CD8-positive, alpha-beta memory T cell (primary cell): ENCODE measurements at regions not wholly inside any gene's neighbourhood (a gene's known extent, or its start where the extent isn't known, plus 50 kb on each side); places are given as distances from the start of the nearest gene placed in this dataset.

Source experiments
- CTCF ChIA-PET: fragments of 350-600 bp; sonication (Branson Sonifier 250); formaldehyde crosslinking; loops from one replicate; lab custom pipeline; 2021; ENCODE audit warnings: antibody characterized with exemption; lab: Charles Lee
- POLR2A ChIA-PET: fragments of 350-600 bp; sonication (Branson Sonifier 250); formaldehyde crosslinking; loops from one replicate; lab custom pipeline; 2021; ENCODE audit warnings: antibody characterized with exemption; lab: Charles Lee
- DNase-seq, 5 donors: peaks; one replicate each; pipeline versions ENCODE4 v3.0.0 to v3.0.0-alpha.2; 2020 to 2022; ENCODE audit warnings: mixed read lengths in 1 of 5
- H3K27ac ChIP-seq: one replicate; pipeline ENCODE4 v1.7.0; 2013; ENCODE audit warnings: low read depth, mild to moderate bottlenecking, low read length, moderate library complexity
- H3K27me3 ChIP-seq: 2 replicates; pipeline ENCODE4 v1.7.0; 2013; ENCODE audit warnings: low read length, mild to moderate bottlenecking; ENCODE audit not compliant: insufficient read depth, poor library complexity, severe bottlenecking
- H3K36me3 ChIP-seq: 2 replicates; pipeline ENCODE4 v1.7.0; 2013; ENCODE audit warnings: mild to moderate bottlenecking, low read length, moderate library complexity; ENCODE audit not compliant: insufficient read depth
- H3K4me1 ChIP-seq: 2 replicates; pipeline ENCODE4 v1.7.0; 2013; ENCODE audit warnings: mild to moderate bottlenecking, low read length, moderate library complexity; ENCODE audit not compliant: insufficient read depth
- H3K4me3 ChIP-seq: 2 replicates; pipeline ENCODE4 v1.7.0; 2013; ENCODE audit warnings: mild to moderate bottlenecking, low read length
- H3K9me3 ChIP-seq: 2 replicates; pipeline ENCODE4 v1.7.0; 2013; ENCODE audit warnings: mild to moderate bottlenecking, low read length
- H3K27ac Mint-ChIP-seq, 8 donors: one replicate each; pipeline ENCODE4 v1.8.0; 2020 to 2021; ENCODE audit warnings: mixed read lengths in 8 of 8, mild to moderate bottlenecking in 6 of 8, inconsistent platforms in 3 of 8, moderate library complexity in 3 of 8
- H3K27me3 Mint-ChIP-seq, 2 donors: one replicate each; pipeline ENCODE4 v1.8.0; 2020 to 2021; ENCODE audit warnings: mixed read lengths in 2 of 2, mild to moderate bottlenecking in 1 of 2, moderate library complexity in 1 of 2
- H3K36me3 Mint-ChIP-seq, 3 donors: one replicate each; pipeline ENCODE4 v1.8.0; 2020 to 2021; ENCODE audit warnings: mixed read lengths in 3 of 3, inconsistent platforms in 1 of 3, mild to moderate bottlenecking in 1 of 3
- H3K4me1 Mint-ChIP-seq, 3 donors: one replicate each; pipeline ENCODE4 v1.8.0; 2020 to 2021; ENCODE audit warnings: mixed read lengths in 3 of 3, inconsistent platforms in 1 of 3, mild to moderate bottlenecking in 1 of 3
- H3K4me3 Mint-ChIP-seq, 7 donors: one replicate each; pipeline ENCODE4 v1.8.0; 2020 to 2021; ENCODE audit warnings: mixed read lengths in 7 of 7, mild to moderate bottlenecking in 6 of 7, moderate library complexity in 4 of 7, inconsistent platforms in 2 of 7
- H3K9me3 Mint-ChIP-seq, 5 donors: one replicate each; pipeline ENCODE4 v1.8.0; 2020 to 2022; ENCODE audit warnings: mixed read lengths in 5 of 5, mild to moderate bottlenecking in 3 of 5, moderate library complexity in 2 of 5, inconsistent platforms in 1 of 5

GRCh38 chr14:44163946-44164345, 343.1 kb downstream of the FSCB start:
- Mint-ChIP-seq H3K36me3 (no peaks in the 10 kb centered on the region), H3K9me3 (peaks cover 0 to 27% (median 0%) of the 10 kb centered on the region in 5 donors), H3K27ac (no peak overlapping the region), H3K27me3 (no peaks in the 10 kb centered on the region), H3K4me1 (no peaks in the 10 kb centered on the region), H3K4me3 (no peak overlapping the region)
- ChIA-PET POLR2A (no interaction called here), CTCF (no interaction called here)
- DNase-seq, result no peak
- Histone ChIP-seq H3K27me3 (no peaks in the 10 kb centered on the region), H3K4me3 (no peak overlapping the region), H3K36me3 (no peaks in the 10 kb centered on the region), H3K4me1 (no peaks in the 10 kb centered on the region), H3K9me3 (no peaks in the 10 kb centered on the region), H3K27ac (no peak overlapping the region)

GRCh38 chr14:44162197-44162596, 344.9 kb downstream of the FSCB start:
- peaks cover 0 to 22% (median 5%) of the 10 kb centered on the region in 5 donors for H3K9me3 Mint-ChIP-seq
- DNase-seq, result no peak
- H3K27ac Mint-ChIP-seq, result no peak overlapping the region
- Histone ChIP-seq H3K27me3 (no peaks in the 10 kb centered on the region), H3K36me3 (no peaks in the 10 kb centered on the region), H3K27ac (no peak overlapping the region), H3K9me3 (no peaks in the 10 kb centered on the region), H3K4me1 (no peaks in the 10 kb centered on the region), H3K4me3 (no peak overlapping the region)
- ChIA-PET POLR2A (no interaction called here), CTCF (no interaction called here)
- H3K4me3 Mint-ChIP-seq, result no peak overlapping the region
- no peaks in the 10 kb centered on the region for H3K36me3 Mint-ChIP-seq
- H3K27me3 Mint-ChIP-seq, result no peaks in the 10 kb centered on the region
- no peaks in the 10 kb centered on the region for H3K4me1 Mint-ChIP-seq

GRCh38 chr14:44154874-44155273, 352.2 kb downstream of the FSCB start:
- ChIA-PET CTCF (no interaction called here), POLR2A (no interaction called here)
- H3K36me3 Mint-ChIP-seq, result no peaks in the 10 kb centered on the region

GRCh38 chr14:44154446-44154845, 352.6 kb downstream of the FSCB start:
- Mint-ChIP-seq H3K4me3 (no peak overlapping the region), H3K36me3 (no peaks in the 10 kb centered on the region), H3K27ac (no peak overlapping the region), H3K4me1 (no peaks in the 10 kb centered on the region), H3K9me3 (peaks cover 0 to 26% (median 16%) of the 10 kb centered on the region in 5 donors), H3K27me3 (no peaks in the 10 kb centered on the region)
- Histone ChIP-seq H3K4me3 (no peak overlapping the region), H3K9me3 (no peaks in the 10 kb centered on the region), H3K36me3 (no peaks in the 10 kb centered on the region), H3K27me3 (no peaks in the 10 kb centered on the region), H3K27ac (no peak overlapping the region), H3K4me1 (no peaks in the 10 kb centered on the region)
- no peak for DNase-seq
- CTCF ChIA-PET, result no interaction called here
- POLR2A ChIA-PET, result no interaction called here

More at GRCh38 chr14:44154874-44155273, 352.2 kb downstream of the FSCB start:
- H3K9me3 Mint-ChIP-seq, result peaks cover 0 to 26% (median 16%) of the 10 kb centered on the region in 5 donors
- Histone ChIP-seq H3K36me3 (no peaks in the 10 kb centered on the region), H3K4me1 (no peaks in the 10 kb centered on the region), H3K9me3 (no peaks in the 10 kb centered on the region), H3K27me3 (no peaks in the 10 kb centered on the region), H3K4me3 (no peak overlapping the region), H3K27ac (no peak overlapping the region)
- H3K27me3 Mint-ChIP-seq, result no peaks in the 10 kb centered on the region
- H3K4me3 Mint-ChIP-seq, result no peak overlapping the region
- H3K27ac Mint-ChIP-seq, result peak overlapping the region in 1 of 8 donors; percentile 12
- no peak for DNase-seq
- no peaks in the 10 kb centered on the region for H3K4me1 Mint-ChIP-seq

GRCh38 chr14:44151130-44151820, 355.8 kb downstream of the FSCB start:
- no peak overlapping the region for H3K4me3 ChIP-seq
- no peak overlapping the region for H3K4me3 Mint-ChIP-seq
- H3K4me1 Mint-ChIP-seq, result no peaks in the 10 kb centered on the region
- no peaks in the 10 kb centered on the region for H3K4me1 ChIP-seq
- no peaks in the 10 kb centered on the region for H3K36me3 Mint-ChIP-seq
- no peaks in the 10 kb centered on the region for H3K9me3 ChIP-seq
- CTCF ChIA-PET, result no interaction called here
- H3K27ac ChIP-seq, result no peak overlapping the region
- POLR2A ChIA-PET, result no interaction called here
- no peak for DNase-seq
- H3K27ac Mint-ChIP-seq, result no peak overlapping the region
- H3K9me3 Mint-ChIP-seq, result peaks cover 5 to 20% (median 6%) of the 10 kb centered on the region in 5 donors
- no peaks in the 10 kb centered on the region for H3K36me3 ChIP-seq
- no peaks in the 10 kb centered on the region for H3K27me3 ChIP-seq
- H3K27me3 Mint-ChIP-seq, result no peaks in the 10 kb centered on the region

GRCh38 chr14:44149597-44149996, 357.5 kb downstream of the FSCB start:
- POLR2A ChIA-PET, result no interaction called here
- Histone ChIP-seq H3K9me3 (no peaks in the 10 kb centered on the region), H3K36me3 (no peaks in the 10 kb centered on the region), H3K4me3 (no peak overlapping the region), H3K4me1 (no peaks in the 10 kb centered on the region), H3K27me3 (no peaks in the 10 kb centered on the region), H3K27ac (no peak overlapping the region)
- Mint-ChIP-seq H3K27me3 (no peaks in the 10 kb centered on the region), H3K4me1 (no peaks in the 10 kb centered on the region), H3K9me3 (peaks cover 3 to 10% (median 6%) of the 10 kb centered on the region in 5 donors), H3K27ac (no peak overlapping the region), H3K36me3 (no peaks in the 10 kb centered on the region), H3K4me3 (no peak overlapping the region)
- CTCF ChIA-PET, result no interaction called here
- no peak for DNase-seq

- H3K27ac Mint-ChIP-seq, result no peak overlapping the region
- H3K36me3 ChIP-seq, result no peaks in the 10 kb centered on the region
- H3K9me3 Mint-ChIP-seq, result peaks cover 0 to 6% (median 3%) of the 10 kb centered on the region in 5 donors
- no peak overlapping the region for H3K4me3 ChIP-seq
- no peak for DNase-seq
- no peaks in the 10 kb centered on the region for H3K27me3 Mint-ChIP-seq
- CTCF ChIA-PET, result no interaction called here
- no peaks in the 10 kb centered on the region for H3K4me1 ChIP-seq
- H3K9me3 ChIP-seq, result no peaks in the 10 kb centered on the region
- no peak overlapping the region for H3K27ac ChIP-seq
- H3K4me1 Mint-ChIP-seq, result no peaks in the 10 kb centered on the region
- H3K27me3 ChIP-seq, result no peaks in the 10 kb centered on the region
- no peaks in the 10 kb centered on the region for H3K36me3 Mint-ChIP-seq
- POLR2A ChIA-PET, result no interaction called here
- no peak overlapping the region for H3K4me3 Mint-ChIP-seq
These were observed 365.1 kb downstream of the FSCB start for GRCh38 chr14:44142006-44142405.

GRCh38 chr14:44135972-44136371, 371.1 kb downstream of the FSCB start:
- no peaks in the 10 kb centered on the region for H3K4me1 Mint-ChIP-seq
- Histone ChIP-seq H3K27me3 (no peaks in the 10 kb centered on the region), H3K27ac (no peak overlapping the region), H3K9me3 (no peaks in the 10 kb centered on the region), H3K36me3 (no peaks in the 10 kb centered on the region), H3K4me1 (no peaks in the 10 kb centered on the region), H3K4me3 (no peak overlapping the region)
- CTCF ChIA-PET, result no interaction called here
- DNase-seq, result no peak
- no peaks in the 10 kb centered on the region for H3K27me3 Mint-ChIP-seq
- no peaks in the 10 kb centered on the region for H3K36me3 Mint-ChIP-seq
- peaks cover 0 to 11% (median under 1%) of the 10 kb centered on the region in 5 donors for H3K9me3 Mint-ChIP-seq
- POLR2A ChIA-PET, result no interaction called here
- H3K27ac Mint-ChIP-seq, result no peak overlapping the region
- peak overlapping the region in 1 of 7 donors; percentile 2 for H3K4me3 Mint-ChIP-seq
